Stimulated activated CD8-positive, alpha-beta memory T cell treated with anti-CD3 and anti-CD28 coated beads, Interleukin-15, amount 100 ng/mL, for 48 hours (primary cell): ENCODE measurements at regions not wholly inside any gene's neighbourhood (a gene's known extent, or its start where the extent isn't known, plus 50 kb on each side); places are given as distances from the start of the nearest gene placed in this dataset.
A peak's percentile ranks its signal among the peaks of the same experiment; 100 is the strongest.

Experiments
- DNase-seq, 2 donors: peaks; one replicate each; pipeline ENCODE4 v3.0.0-alpha.2; 2020; ENCODE audit warnings: low read depth in 2 of 2

DNA sequence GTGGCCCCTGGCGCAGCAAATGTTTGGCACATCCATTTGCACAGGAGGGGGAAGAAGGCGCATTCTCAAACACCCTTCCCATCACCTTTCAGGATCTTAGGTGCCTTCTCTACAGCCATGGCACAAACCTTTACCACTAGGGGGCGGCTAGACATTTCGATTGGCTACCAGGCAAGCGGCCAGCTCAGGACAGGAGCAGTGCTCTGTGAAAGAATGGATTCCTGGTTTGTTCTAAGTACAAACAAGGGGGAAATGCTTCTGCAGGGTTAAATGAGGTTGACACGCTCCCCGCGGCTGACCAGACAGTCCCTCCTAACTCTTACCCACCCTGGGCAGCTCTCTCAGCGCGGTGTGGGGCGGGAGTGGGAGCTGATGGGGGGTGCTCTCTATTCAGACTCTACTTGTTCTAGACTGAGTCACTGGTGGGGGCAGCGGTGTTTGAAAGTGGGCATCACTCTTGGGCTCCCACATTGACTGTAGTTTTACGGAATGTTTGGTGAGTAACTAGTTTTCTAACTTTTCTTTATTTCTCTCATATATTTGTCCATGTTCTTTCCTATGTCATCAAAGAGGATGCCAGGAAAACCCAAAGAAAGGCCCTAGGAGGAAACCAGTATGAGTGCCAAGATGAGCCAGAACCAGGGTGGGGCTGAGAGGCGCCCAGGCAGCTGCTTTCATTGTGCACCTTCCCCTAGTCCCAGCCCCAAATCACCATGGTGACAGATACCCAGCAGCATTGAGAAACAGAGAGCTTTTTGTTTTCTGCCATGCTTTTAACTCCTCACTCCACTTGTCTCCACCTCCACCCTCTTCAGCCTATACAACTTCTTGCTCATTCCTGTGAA is 61.4 kb upstream of the GPR158 start:
- peak; percentile 12 for DNase-seq

DNA sequence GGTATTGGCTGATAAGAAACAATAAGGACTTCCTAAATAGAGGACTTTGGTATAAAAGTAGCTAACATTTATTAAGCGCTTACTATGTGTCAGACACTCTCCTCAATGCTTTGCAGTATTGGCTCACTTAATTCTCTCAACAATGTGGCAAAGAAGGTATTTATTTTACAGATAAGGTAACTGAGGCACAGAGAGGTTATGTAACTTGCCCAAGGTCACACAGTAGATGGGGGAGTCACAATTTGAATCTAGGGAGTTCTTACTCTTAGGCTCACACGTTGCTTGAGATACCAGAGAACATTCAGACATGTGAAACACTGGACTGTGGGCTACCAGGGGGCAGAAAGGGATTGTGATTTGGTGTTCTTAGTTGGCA is 60.8 kb upstream of the GPR158 start:
- DNase-seq: no peak

DNA sequence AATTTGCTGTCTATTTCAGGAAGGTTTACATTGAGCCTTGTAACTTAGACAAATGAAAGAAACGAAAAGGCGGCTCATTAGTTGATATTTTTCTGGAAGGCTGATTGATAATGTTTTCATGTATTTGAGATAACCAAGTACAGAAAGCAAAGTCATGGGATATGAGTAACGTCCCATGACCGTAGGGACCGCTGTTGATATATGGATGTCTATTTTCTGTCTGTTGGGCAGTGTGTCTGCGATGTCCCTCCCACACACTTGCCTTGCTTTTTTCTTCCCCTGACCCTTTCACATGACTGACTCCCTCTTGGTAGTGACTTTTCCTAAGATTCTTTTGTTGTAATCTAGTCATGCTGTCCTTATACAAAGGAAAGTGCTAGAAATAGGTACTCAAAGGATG is 57.0 kb upstream of the GPR158 start:
- DNase-seq: no peak

DNA sequence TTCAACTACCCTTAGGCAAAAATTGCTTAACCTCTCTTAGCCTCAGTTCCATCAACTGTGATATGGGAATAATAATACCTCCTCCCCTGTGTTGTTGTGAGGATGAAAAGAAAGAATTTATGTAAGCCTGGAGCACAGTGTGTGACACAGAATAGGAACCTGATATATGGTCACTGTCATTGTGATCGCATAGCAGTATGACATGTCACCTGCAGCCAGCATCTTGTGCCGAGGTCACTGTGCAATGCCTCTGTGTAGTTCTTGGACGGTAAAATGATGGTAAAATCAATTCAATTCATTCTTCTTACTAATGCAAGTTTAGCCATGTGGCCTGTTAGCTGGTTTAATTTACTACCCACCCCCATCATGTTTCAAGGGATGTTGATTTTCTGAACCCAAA is 54.6 kb upstream of the GPR158 start:
- no peak for DNase-seq
